Ovary (tissue), 3 donors: ENCODE measurements at regions not wholly inside any gene's neighbourhood (a gene's known extent, or its start where the extent isn't known, plus 50 kb on each side); places are given as distances from the start of the nearest gene placed in this dataset.

Source experiments
- EP300 ChIP-seq: sonication (generic); formaldehyde crosslinking; IDR thresholded peaks from one replicate; pipeline ENCODE4 v1.6.1; 2017; ENCODE audit warnings: antibody characterized with exemption
- POLR2A ChIP-seq: fragments of 450-650 bp; IDR thresholded peaks from one replicate; pipeline ENCODE4 v1.6.1; 2017; ENCODE audit warnings: antibody characterized with exemption, mild to moderate bottlenecking, moderate library complexity
- TF ChIP-seq, protein P1 (sequence below), 3 donors: fragments of 450-650 bp in 2 of 3; fragments of 200-600 bp in 1 of 3; IDR thresholded peaks; one replicate each; pipeline versions ENCODE4 v1.5.1 to v1.8.0; 2016 to 2022; ENCODE audit warnings: antibody characterized with exemption in 3 of 3, mild to moderate bottlenecking in 1 of 3
- donor health status: DM: no; HTN: no; CAD: no.

DNA sequence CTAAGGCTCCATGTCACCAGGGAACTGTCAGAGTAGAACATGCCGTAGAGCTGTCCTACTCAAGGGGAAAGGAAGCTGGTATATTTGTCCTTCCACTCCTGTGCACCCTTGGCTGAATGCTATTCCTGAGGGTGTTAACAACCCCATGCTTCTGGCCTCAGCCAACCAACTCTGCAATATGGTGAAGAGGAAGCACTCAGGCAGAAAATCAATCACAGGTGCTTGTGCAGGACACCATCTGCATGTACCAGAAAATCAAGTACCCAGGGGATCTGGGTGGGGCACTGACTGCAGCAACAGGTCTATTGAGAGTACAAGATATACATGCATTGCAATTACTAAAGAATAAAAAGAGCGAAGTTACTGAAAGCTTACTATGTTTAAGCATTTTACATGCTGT, 51.4 kb upstream of the NEK6 start:
- TF ChIP-seq, protein P1, sequence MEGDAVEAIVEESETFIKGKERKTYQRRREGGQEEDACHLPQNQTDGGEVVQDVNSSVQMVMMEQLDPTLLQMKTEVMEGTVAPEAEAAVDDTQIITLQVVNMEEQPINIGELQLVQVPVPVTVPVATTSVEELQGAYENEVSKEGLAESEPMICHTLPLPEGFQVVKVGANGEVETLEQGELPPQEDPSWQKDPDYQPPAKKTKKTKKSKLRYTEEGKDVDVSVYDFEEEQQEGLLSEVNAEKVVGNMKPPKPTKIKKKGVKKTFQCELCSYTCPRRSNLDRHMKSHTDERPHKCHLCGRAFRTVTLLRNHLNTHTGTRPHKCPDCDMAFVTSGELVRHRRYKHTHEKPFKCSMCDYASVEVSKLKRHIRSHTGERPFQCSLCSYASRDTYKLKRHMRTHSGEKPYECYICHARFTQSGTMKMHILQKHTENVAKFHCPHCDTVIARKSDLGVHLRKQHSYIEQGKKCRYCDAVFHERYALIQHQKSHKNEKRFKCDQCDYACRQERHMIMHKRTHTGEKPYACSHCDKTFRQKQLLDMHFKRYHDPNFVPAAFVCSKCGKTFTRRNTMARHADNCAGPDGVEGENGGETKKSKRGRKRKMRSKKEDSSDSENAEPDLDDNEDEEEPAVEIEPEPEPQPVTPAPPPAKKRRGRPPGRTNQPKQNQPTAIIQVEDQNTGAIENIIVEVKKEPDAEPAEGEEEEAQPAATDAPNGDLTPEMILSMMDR (IDR thresholded peaks at IDR 0.05), result no peak
- TF ChIP-seq POLR2A, result no peak
- no peak for TF ChIP-seq EP300
